HG02588 (cell line): ENCODE measurements at regions not wholly inside any gene's neighbourhood (a gene's known extent, or its start where the extent isn't known, plus 50 kb on each side); places are given as distances from the start of the nearest gene placed in this dataset.

Experiments
- ATAC-seq: cut with Tn5 transposase; IDR thresholded peaks from one replicate; pipeline ENCODE4 v1.9.1; 2021; ENCODE audit warnings: mild to moderate bottlenecking, moderate library complexity; ENCODE audit not compliant: unreplicated experiment

GRCh38 chr18:37955201-37955600 lies 389.6 kb upstream of the CELF4 start:
- no peak for ATAC-seq

DNA sequence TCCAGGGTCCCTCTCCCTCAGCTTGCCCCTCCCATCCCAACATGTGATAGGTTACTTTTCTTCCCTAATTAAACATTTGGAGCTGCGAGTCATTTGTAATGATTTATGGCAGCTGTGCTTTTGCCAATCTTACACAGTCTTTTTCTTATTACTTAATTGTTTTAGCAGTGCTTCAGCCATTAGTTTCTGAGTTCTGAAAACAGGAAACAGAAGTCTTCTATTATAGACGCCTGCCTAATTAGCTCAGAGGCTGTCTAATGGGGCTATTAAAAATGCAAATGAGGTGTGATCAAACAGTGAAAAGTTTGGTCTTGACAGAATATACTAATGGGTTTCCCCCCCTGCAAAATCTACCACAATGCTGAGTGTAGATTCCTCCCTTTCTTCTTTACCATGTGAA lies 388.3 kb upstream of the CELF4 start:
- no peak for ATAC-seq

GRCh38 chr18:37948471-37948870 lies 382.9 kb upstream of the CELF4 start:
- ATAC-seq: no peak

DNA sequence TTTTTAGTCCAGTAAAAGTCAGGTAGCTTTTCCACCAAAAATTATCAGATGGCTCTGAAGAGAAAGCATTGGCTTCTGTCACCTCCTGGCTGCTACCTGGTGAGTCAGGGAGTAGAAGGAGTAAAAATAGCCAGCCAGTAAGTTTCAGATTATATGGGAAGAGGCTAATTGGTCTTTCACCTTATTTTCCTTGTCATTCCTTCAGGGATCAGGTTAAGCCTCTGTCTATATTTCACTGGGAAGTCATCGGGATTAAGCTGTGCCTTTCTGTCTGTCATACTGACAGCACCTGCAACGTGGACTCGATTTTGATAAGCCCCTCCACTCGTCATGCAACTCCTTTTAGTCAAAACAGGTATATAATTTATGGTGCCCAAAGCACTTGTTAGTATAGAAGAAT lies 380.7 kb upstream of the CELF4 start:
- no peak for ATAC-seq

DNA sequence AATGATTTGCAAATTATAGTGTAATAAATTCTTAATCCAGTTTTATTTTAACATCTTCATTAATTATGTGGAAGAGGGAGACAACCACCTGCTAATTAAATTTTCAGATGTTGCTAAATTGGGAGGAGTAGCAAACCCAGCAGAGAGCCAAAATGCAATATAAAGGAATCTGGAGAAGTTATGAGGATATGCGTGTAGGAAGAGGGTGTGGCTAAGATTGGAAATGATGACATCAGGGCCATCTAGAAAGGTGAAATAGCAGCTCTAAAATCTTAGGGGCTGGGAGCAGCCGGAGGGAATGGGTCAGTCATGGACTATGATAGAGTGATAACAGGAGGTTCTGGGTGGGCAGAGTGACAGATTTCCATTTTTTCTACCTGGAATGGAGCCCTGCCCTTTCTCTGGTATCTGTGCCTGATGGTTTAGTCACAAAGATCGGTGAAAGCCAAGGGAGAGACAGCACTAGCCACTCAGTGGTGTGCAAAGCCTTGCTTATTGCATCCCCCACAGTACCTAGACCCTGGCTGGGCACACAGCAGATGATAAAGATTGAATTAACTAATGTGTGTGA lies 379.2 kb upstream of the CELF4 start:
- ATAC-seq: no peak

DNA sequence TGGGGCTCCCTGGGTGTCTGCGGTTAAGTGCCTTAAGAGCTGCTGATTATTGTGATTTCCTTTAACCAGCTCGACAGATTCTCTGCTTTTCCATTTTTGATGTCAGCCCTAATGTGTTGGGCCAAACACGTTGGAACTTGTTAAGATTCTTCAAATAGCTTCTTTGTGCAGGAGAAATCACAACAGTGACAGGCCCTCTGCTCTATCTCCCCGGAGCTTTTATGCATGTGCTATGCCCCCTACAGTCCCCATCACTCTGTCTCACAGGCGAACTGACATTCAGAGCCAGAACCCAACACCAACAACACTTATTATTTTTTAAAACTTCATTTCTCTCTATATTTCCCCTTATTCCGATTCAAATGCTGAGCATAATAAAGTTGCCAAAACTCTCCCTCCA lies 371.7 kb upstream of the CELF4 start:
- ATAC-seq: no peak

GRCh38 chr18:37935086-37935485 lies 369.5 kb upstream of the CELF4 start:
- ATAC-seq: no peak

GRCh38 chr18:37930640-37931039 lies 365.0 kb upstream of the CELF4 start:
- no peak for ATAC-seq

GRCh38 chr18:37922162-37922561 lies 356.6 kb upstream of the CELF4 start:
- no peak for ATAC-seq

DNA sequence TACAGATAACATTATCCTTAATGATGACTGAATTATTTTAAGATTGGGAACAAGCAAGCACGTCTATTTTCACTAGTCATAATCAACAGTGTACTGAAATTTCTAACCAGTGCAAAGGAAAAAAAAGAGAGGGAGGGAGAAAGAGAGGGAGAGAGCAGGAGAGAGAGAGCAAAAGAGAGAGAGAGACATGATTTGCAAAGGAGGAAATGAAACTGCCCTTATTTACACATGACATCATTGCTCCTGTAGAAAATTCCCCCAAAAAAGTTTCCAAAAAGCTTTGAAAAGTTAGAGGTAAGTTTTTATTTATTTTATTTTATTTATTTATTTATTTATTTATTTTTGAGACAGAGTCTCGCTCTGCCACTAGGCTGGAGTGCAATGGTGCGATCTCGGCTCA lies 355.3 kb upstream of the CELF4 start:
- no peak for ATAC-seq

- ATAC-seq: no peak
Measured at GRCh38 chr18:37913051-37913450, 347.5 kb upstream of the CELF4 start.

DNA sequence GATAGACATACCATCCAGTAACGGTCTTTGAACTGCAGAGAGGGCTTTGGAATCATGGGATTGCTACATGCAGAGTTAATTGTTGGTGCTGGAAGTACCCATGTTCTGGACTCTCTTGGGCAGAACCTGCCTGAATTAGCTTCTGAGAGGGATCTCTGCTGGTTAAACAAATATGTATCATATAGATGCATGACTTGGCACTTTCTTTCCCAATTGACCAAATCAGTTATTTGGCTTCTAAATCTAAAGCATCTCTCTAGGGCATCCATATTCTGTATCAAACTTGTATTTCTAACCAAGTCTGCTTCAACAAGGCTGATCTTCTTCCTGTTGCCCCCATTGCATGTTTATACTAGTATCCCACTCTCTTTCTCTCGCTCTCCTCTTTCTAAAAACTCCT lies 336.7 kb upstream of the CELF4 start:
- no peak for ATAC-seq

DNA sequence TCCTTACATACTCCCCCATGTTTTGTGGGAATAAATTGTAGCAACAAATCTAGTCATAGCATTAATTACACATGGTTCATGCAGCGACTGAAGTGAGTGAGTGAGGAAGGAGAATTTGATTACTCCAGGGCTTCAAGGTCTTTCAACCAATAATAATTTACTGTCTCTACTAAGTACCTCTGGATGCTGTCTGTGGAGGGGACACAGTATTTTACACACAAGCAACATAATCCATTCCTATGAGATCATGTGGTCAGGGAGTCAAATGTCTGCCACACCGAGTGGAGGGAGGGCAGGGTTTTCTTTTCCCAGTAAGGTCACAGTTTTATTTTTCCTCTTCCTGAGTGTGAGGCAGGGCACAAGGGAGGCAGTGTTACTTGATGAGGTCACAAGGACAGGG lies 334.7 kb upstream of the CELF4 start:
- ATAC-seq: no peak

DNA sequence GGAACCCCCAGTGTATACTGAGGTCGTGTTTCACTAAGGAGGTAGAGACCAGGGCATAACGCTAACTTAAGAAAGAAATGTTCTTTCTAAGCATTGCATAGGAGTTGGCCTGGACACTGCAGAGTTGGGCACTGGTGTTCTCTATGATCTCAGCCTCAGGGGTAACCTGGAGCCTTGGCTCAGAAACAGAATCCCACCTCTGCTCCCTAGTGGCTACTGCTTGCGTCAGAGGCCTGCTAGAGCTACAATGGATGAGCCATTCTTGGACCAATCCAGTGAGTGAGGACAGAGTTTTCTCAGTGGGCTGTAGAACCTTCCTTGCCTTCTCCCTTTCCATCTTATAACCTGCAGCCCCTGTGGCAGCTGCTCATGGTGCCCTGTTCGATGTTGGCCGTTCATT lies 324.4 kb upstream of the CELF4 start:
- ATAC-seq: no peak

GRCh38 chr18:37874721-37875120 lies 309.1 kb upstream of the CELF4 start:
- ATAC-seq: no peak

DNA sequence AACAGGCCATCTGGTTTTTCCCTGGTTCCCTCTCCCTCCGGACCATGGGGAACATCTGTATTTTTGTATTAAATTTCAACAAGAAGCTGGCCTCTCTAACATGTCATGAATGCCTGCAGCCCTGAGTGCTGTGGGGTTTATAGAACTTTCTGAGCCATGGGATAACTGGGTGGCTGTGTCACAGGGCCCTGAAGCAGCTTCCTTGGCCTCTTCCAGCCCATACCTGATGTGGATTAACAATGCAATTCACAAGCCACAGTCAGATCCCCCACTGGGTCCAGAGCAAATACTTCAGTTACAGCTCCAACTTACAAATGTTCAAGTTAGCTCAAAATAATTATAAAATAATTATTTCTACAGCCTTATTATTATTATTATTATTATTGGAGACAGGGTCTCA lies 307.8 kb upstream of the CELF4 start:
- no peak for ATAC-seq

DNA sequence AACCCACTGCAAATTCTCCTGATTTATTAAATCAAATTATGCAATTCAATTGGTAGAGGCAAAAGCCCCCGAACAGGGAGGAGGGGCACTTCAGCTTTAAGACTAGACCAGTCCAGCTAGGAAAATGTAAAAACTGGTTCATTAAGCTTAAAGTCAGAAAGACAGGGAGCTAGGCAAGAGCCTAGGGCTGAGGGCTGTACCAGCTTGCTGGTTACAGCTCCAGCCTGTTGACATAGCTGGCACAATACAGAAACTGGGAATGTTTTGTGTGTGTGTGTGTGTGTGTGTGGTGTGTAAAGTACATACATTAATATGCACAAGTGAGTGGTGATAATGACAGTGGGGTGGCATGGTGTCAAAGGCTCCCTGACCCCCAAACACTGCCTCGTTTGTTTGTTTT lies 307.0 kb upstream of the CELF4 start:
- ATAC-seq: no peak

DNA sequence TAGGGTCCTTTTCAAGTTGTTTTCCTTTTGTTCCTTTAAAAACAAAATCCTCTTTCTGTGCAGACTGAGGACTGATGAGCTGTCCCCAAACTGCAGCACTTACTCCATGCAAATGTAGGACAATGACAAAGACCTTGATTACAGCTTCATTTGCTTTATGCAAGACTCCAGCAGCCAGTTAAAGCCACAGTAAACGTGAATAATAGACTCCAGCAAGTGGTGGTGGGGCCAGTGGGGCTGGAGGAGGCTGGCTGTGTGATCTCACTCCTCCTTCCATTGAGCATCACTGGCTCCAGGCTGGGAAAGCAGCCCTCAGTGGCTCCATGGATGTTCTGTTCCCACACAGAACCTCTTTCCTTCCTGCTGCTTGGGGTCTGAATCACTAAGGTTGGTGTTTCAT lies 306.0 kb upstream of the CELF4 start:
- no peak for ATAC-seq

GRCh38 chr18:37869051-37869450 lies 303.5 kb upstream of the CELF4 start:
- ATAC-seq: no peak

DNA sequence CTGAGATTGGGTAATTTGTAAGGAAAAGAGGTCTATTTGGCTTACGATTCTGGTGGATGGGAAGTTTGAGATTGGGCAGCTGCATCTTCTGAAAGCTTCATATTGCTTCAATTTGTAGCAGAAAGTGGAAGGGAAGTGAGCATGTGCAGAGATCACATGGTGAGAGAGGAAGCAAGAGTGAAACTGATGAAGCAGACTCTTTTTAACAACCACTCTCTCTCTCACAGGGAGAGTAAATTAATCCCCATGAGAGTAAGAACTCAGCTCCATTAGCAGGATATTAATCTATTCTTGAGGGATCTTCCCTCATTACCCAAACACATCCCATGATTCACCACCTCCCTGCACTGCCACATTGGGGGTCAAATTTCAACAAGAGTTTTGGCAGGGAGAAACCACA lies 298.5 kb upstream of the CELF4 start:
- no peak for ATAC-seq

DNA sequence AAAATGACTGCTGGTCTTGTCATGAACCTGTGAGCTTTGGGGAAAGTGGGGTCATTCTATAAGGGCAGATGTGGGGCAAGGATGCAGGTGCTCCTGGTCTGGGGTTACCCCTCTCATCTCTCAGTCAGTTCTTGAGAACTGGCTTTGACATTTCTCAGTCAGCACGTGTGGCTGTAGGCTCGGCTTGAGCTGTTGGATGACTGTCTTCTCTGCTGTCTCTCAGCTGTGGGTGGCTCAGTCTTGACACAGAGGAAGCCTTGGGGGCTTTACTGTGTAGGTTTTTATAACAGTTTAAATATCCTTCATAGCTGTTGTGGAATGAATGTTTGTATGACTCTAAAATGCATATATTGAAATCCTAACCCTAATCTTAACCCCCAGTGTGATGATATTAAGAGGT lies 296.4 kb upstream of the CELF4 start:
- no peak for ATAC-seq

GRCh38 chr18:37854396-37854795 lies 288.8 kb upstream of the CELF4 start:
- no peak for ATAC-seq

- no peak for ATAC-seq
Measured at GRCh38 chr18:37853706-37854105, 288.1 kb upstream of the CELF4 start.

DNA sequence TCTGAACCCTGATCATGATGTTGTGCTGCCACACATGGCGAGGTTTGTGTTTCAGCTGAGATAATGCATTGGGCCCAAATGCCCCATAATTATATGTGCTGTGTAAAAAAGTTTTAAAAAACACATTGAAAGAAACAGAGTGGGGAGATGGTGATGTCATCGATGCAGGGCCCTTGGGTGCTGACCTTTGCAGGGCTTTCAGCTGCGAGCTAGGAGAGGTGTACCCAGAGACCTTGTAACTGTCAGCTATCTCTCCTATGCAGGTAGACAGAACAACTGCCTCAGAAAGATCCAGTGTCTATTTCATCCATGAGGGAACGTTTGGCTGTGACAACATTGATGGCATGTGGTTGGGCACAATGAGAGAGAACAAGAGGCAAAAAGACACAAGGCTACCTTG lies 286.9 kb upstream of the CELF4 start:
- no peak for ATAC-seq
